HEK293T (cell line): ENCODE measurements at regions not wholly inside any gene's neighbourhood (a gene's known extent, or its start where the extent isn't known, plus 50 kb on each side); places are given as distances from the start of the nearest gene placed in this dataset.

ENCODE experiments used
- CTCF ChIA-PET: fragments of 350-600 bp; formaldehyde crosslinking; extraction: SDS; loops from one replicate; lab custom pipeline; 2021; ENCODE audit warnings: antibody characterized with exemption, inconsistent platforms; lab: Yijun Ruan, JAX
- POLR2A ChIA-PET: fragments of 350-600 bp; formaldehyde crosslinking; extraction: SDS; loops from one replicate; lab custom pipeline; 2020; ENCODE audit warnings: antibody characterized with exemption, inconsistent platforms; lab: Yijun Ruan, JAX
- DNase-seq: peaks from one replicate; pipeline ENCODE4 v3.0.0; 2012; ENCODE audit warnings: mixed read lengths; ENCODE audit errors: extremely low spot score
- ARNT ChIP-seq: fragments of 450-650 bp; IDR thresholded peaks from 2 replicates; pipeline ENCODE4 v1.6.1; 2017; ENCODE audit warnings: mild to moderate bottlenecking
- BHLHE40 ChIP-seq: fragments of 450-650 bp; IDR thresholded peaks from 2 replicates; pipeline ENCODE4 v1.6.1; 2016; ENCODE audit warnings: mild to moderate bottlenecking, moderate library complexity, borderline replicate concordance
- CTBP1 ChIP-seq: fragments of 450-650 bp; IDR thresholded peaks from 2 replicates; pipeline ENCODE4 v1.6.1; 2016; ENCODE audit warnings: borderline replicate concordance
- ELF4 ChIP-seq: fragments of 450-650 bp; IDR thresholded peaks from 2 replicates; pipeline ENCODE4 v1.6.1; 2017; ENCODE audit warnings: antibody characterized with exemption
- FOXA1 ChIP-seq: fragments of 450-650 bp; IDR thresholded peaks from 2 replicates; pipeline ENCODE4 v1.6.1; 2016; ENCODE audit warnings: mild to moderate bottlenecking
- FOXK2 ChIP-seq: fragments of 450-650 bp; IDR thresholded peaks from 2 replicates; pipeline ENCODE4 v1.6.1; 2016; ENCODE audit warnings: mild to moderate bottlenecking
- FOXM1 ChIP-seq: fragments of 450-650 bp; IDR thresholded peaks from 2 replicates; pipeline ENCODE4 v1.6.1; 2017; ENCODE audit warnings: mild to moderate bottlenecking, borderline replicate concordance
- HDGF ChIP-seq: fragments of 450-650 bp; IDR thresholded peaks from 2 replicates; pipeline ENCODE4 v1.6.1; 2017; ENCODE audit warnings: antibody characterized with exemption, borderline replicate concordance
- L3MBTL2 ChIP-seq: fragments of 450-650 bp; conservative IDR thresholded peaks from 2 replicates; pipeline ENCODE4 v1.6.1; 2016; ENCODE audit warnings: mild to moderate bottlenecking
- LEF1 ChIP-seq: fragments of 450-650 bp; IDR thresholded peaks from 2 replicates; pipeline ENCODE4 v1.6.1; 2017; ENCODE audit warnings: mild to moderate bottlenecking, borderline replicate concordance
- NFRKB ChIP-seq: fragments of 450-650 bp; IDR thresholded peaks from 2 replicates; pipeline ENCODE4 v1.6.1; 2016; ENCODE audit warnings: mild to moderate bottlenecking, moderate library complexity
- PKNOX1 ChIP-seq: fragments of 450-650 bp; IDR thresholded peaks from 2 replicates; pipeline ENCODE4 v1.6.1; 2016
- SP1 ChIP-seq: fragments of 450-650 bp; IDR thresholded peaks from 2 replicates; pipeline ENCODE4 v1.6.1; 2017
- SUZ12 ChIP-seq: fragments of 450-650 bp; IDR thresholded peaks from 2 replicates; pipeline ENCODE4 v1.6.1; 2016; ENCODE audit warnings: mild to moderate bottlenecking
- TARDBP ChIP-seq: fragments of 450-650 bp; IDR thresholded peaks from 2 replicates; pipeline ENCODE4 v1.6.1; 2016
- ZNF384 ChIP-seq: fragments of 450-650 bp; IDR thresholded peaks from 2 replicates; pipeline ENCODE4 v1.6.1; 2016

- POLR2A ChIA-PET, result no interaction called here
- CTCF ChIA-PET, result interaction anchor here (1.1 kb wide), 1 partner anchor 12 kb away, joined by 4 read pairs; no protein-coding TSS in a partner anchor
- DNase-seq, result no peak
- TF ChIP-seq BHLHE40, result no peak
- no peak for TF ChIP-seq LEF1
- TF ChIP-seq ARNT, result no peak
- TF ChIP-seq TARDBP, result no peak
- no peak for TF ChIP-seq PKNOX1
- TF ChIP-seq L3MBTL2, result no peak
- no peak for TF ChIP-seq FOXA1
- no peak for TF ChIP-seq ELF4
Observed at GRCh38 chr11:15807827-15808226, 548.5 kb downstream of the SOX6 start.

GRCh38 chr11:15810082-15810481, 546.3 kb downstream of the SOX6 start:
- TF ChIP-seq FOXK2, result no peak
- TF ChIP-seq LEF1, result no peak
- no peak for TF ChIP-seq ELF4
- TF ChIP-seq ZNF384, result no peak
- TF ChIP-seq FOXM1, result no peak
- no peak for TF ChIP-seq ARNT
- no peak for TF ChIP-seq CTBP1
- TF ChIP-seq FOXA1, result no peak
- no peak for TF ChIP-seq TARDBP
- no peak for TF ChIP-seq L3MBTL2
- no peak for TF ChIP-seq BHLHE40
- TF ChIP-seq SP1, result no peak
- no peak for TF ChIP-seq HDGF
- TF ChIP-seq SUZ12, result no peak
- no peak for TF ChIP-seq PKNOX1
- no peak for DNase-seq
- ChIA-PET CTCF (no interaction called here), POLR2A (no interaction called here)

- ChIA-PET POLR2A (no interaction called here), CTCF (no interaction called here)
- no peak for TF ChIP-seq FOXA1
- no peak for TF ChIP-seq FOXM1
- no peak for TF ChIP-seq LEF1
- TF ChIP-seq SP1, result no peak
- TF ChIP-seq FOXK2, result no peak
- no peak for TF ChIP-seq ARNT
- no peak for TF ChIP-seq TARDBP
- DNase-seq, result no peak
Observed at GRCh38 chr11:15810525-15810924, 545.8 kb downstream of the SOX6 start.

GRCh38 chr11:15815246-15816195, 540.8 kb downstream of the SOX6 start:
- POLR2A ChIA-PET, result no interaction called here

GRCh38 chr11:15816260-15816871, 540.0 kb downstream of the SOX6 start:
- POLR2A ChIA-PET, result no interaction called here
- TF ChIP-seq L3MBTL2, result no peak
- no peak for TF ChIP-seq ARNT
- no peak for TF ChIP-seq ZNF384
- no peak for TF ChIP-seq NFRKB
- TF ChIP-seq FOXM1, result no peak
- no peak for TF ChIP-seq PKNOX1
- TF ChIP-seq FOXK2, result no peak
- no peak for TF ChIP-seq CTBP1
- TF ChIP-seq TARDBP, result no peak
- TF ChIP-seq FOXA1, result no peak
- no peak for TF ChIP-seq SP1
- no peak for TF ChIP-seq SUZ12
- no peak for TF ChIP-seq LEF1
- no peak for TF ChIP-seq ELF4
- DNase-seq, result no peak
- CTCF ChIA-PET, result interaction anchor here (1.5 kb wide), 1 partner anchor 11 kb away, joined by 4 read pairs; no protein-coding TSS in a partner anchor

More at GRCh38 chr11:15815246-15816195, 540.8 kb downstream of the SOX6 start:
- CTCF ChIA-PET, result no interaction called here
- DNase-seq, result no peak
- no peak for TF ChIP-seq L3MBTL2
- TF ChIP-seq BHLHE40, result no peak

- POLR2A ChIA-PET, result no interaction called here
- TF ChIP-seq FOXK2 (no peak), CTBP1 (no peak), ARNT (no peak), NFRKB (no peak), FOXA1 (no peak), HDGF (no peak), FOXM1 (no peak), SUZ12 (no peak), LEF1 (no peak), BHLHE40 (no peak), SP1 (no peak), L3MBTL2 (no peak), ELF4 (no peak), TARDBP (no peak), PKNOX1 (no peak)
- CTCF ChIA-PET, result interaction anchor here (1.5 kb wide), 1 partner anchor 10 kb away, joined by 4 read pairs; no protein-coding TSS in a partner anchor
- no peak for DNase-seq
Observed at GRCh38 chr11:15817001-15817400, 539.3 kb downstream of the SOX6 start.
